ENCODE measurements at regions not wholly inside any gene's neighbourhood (a gene's known extent, or its start where the extent isn't known, plus 50 kb on each side); places are given as distances from the start of the nearest gene placed in this dataset.

DNA sequence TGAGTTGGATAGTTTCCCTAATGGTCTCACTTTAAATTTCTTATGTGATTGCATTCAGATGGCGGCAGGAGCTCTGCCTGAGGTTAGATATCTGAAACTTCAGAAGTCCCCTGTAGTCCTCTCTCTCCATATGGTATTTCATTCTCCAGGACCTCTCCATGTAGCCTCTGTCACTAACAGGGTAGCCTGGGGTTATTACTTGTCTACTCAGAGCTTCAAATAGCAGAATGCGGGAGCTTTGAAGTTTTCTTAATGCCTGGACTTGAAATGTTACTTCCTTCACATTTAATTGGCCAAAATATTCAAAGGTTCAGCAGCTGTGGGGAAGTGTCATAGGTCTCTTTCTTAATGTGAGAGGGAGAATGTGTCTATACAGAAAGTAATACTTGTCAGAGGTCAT is 1370.4 kb downstream of the GRIK2 start:
- TF ChIP-seq ZBTB7A (IDR thresholded peaks at IDR 0.05; ENCODE audit: low read depth) (no peak), TAF1 (IDR thresholded peaks at IDR 0.05; ENCODE audit: low read depth) (no peak), MAX (IDR thresholded peaks at IDR 0.05) (no peak), EP300 (IDR thresholded peaks at IDR 0.05; ENCODE audit: borderline replicate concordance) (no peak), USF1 (IDR thresholded peaks at IDR 0.05) (no peak), YY1 (IDR thresholded peaks at IDR 0.05; ENCODE audit: low read depth) (no peak), RAD21 (IDR thresholded peaks at IDR 0.05; ENCODE audit: low read depth) (no peak), NFIC (IDR thresholded peaks at IDR 0.05) (no peak), TCF12 (IDR thresholded peaks at IDR 0.05; ENCODE audit: low read depth) (no peak), TEAD4 (IDR thresholded peaks at IDR 0.05) (no peak), CREB1 (IDR thresholded peaks at IDR 0.05; ENCODE audit: low read depth) (no peak), CEBPB (IDR thresholded peaks at IDR 0.05) (no peak)
- TF ChIP-seq, protein P1, sequence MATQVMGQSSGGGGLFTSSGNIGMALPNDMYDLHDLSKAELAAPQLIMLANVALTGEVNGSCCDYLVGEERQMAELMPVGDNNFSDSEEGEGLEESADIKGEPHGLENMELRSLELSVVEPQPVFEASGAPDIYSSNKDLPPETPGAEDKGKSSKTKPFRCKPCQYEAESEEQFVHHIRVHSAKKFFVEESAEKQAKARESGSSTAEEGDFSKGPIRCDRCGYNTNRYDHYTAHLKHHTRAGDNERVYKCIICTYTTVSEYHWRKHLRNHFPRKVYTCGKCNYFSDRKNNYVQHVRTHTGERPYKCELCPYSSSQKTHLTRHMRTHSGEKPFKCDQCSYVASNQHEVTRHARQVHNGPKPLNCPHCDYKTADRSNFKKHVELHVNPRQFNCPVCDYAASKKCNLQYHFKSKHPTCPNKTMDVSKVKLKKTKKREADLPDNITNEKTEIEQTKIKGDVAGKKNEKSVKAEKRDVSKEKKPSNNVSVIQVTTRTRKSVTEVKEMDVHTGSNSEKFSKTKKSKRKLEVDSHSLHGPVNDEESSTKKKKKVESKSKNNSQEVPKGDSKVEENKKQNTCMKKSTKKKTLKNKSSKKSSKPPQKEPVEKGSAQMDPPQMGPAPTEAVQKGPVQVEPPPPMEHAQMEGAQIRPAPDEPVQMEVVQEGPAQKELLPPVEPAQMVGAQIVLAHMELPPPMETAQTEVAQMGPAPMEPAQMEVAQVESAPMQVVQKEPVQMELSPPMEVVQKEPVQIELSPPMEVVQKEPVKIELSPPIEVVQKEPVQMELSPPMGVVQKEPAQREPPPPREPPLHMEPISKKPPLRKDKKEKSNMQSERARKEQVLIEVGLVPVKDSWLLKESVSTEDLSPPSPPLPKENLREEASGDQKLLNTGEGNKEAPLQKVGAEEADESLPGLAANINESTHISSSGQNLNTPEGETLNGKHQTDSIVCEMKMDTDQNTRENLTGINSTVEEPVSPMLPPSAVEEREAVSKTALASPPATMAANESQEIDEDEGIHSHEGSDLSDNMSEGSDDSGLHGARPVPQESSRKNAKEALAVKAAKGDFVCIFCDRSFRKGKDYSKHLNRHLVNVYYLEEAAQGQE (IDR thresholded peaks at IDR 0.05; ENCODE audit: low read depth): no peak

All from Ishikawa (cell line).